WTC11 (cell line): ENCODE measurements at regions not wholly inside any gene's neighbourhood (a gene's known extent, or its start where the extent isn't known, plus 50 kb on each side); places are given as distances from the start of the nearest gene placed in this dataset.

Experiments
- ATF2 ChIP-seq: sonication (generic); formaldehyde crosslinking; IDR thresholded peaks from 2 replicates; pipeline ENCODE4 v1.8.1; 2022; ENCODE audit warnings: low read depth, missing genetic modification reagents, borderline replicate concordance
- CBFB ChIP-seq: sonication (generic); formaldehyde crosslinking; IDR thresholded peaks from 2 replicates; pipeline ENCODE4 v1.8.1; 2022; ENCODE audit warnings: mild to moderate bottlenecking, low read depth, missing genetic modification reagents
- CDX4 ChIP-seq: fragments of 250-450 bp; sonication (Bioruptor Pico); IDR thresholded peaks from 2 replicates; pipeline ENCODE4 v1.9.0; 2021; ENCODE audit warnings: moderate library complexity, mild to moderate bottlenecking, inconsistent platforms, borderline replicate concordance
- CTCF ChIP-seq: fragments of 200-600 bp; IDR thresholded peaks from 2 replicates; pipeline ENCODE4 v1.8.0; 2022; ENCODE audit warnings: antibody characterized with exemption
- ESRRA ChIP-seq: sonication (generic); formaldehyde crosslinking; IDR thresholded peaks from 2 replicates; pipeline ENCODE4 v1.8.1; 2022; ENCODE audit warnings: mild to moderate bottlenecking, missing genetic modification reagents, borderline replicate concordance
- FOXJ3 ChIP-seq: sonication (generic); formaldehyde crosslinking; IDR thresholded peaks from 2 replicates; pipeline ENCODE4 v1.9.0; 2021; ENCODE audit warnings: missing genetic modification reagents, mild to moderate bottlenecking, borderline replicate concordance
- FOXK1 ChIP-seq: sonication (generic); formaldehyde crosslinking; IDR thresholded peaks from 2 replicates; pipeline ENCODE4 v1.8.0; 2022; ENCODE audit warnings: mild to moderate bottlenecking, moderate library complexity, missing genetic modification reagents
- HMGXB4 ChIP-seq: sonication (generic); formaldehyde crosslinking; IDR thresholded peaks from 2 replicates; pipeline ENCODE4 v1.8.1; 2023; ENCODE audit warnings: mild to moderate bottlenecking, moderate library complexity, missing genetic modification reagents
- JUN ChIP-seq: sonication (generic); formaldehyde crosslinking; IDR thresholded peaks from 2 replicates; pipeline ENCODE4 v1.8.0; 2023; ENCODE audit warnings: mild to moderate bottlenecking, missing genetic modification reagents
- MAX ChIP-seq: sonication (generic); formaldehyde crosslinking; IDR thresholded peaks from 2 replicates; pipeline ENCODE4 v1.8.0; 2022; ENCODE audit warnings: mild to moderate bottlenecking, missing genetic modification reagents
- NFYB ChIP-seq: sonication (generic); formaldehyde crosslinking; conservative IDR thresholded peaks from 2 replicates; pipeline ENCODE4 v1.8.0; 2022; ENCODE audit warnings: low read depth, missing genetic modification reagents
- RELA ChIP-seq: sonication (generic); formaldehyde crosslinking; IDR thresholded peaks from 2 replicates; pipeline ENCODE4 v1.8.1; 2022; ENCODE audit warnings: missing genetic modification reagents, mild to moderate bottlenecking, borderline replicate concordance

GRCh38 chr5:62183727-62184126, 122.3 kb upstream of the KIF2A start:
- no peak for TF ChIP-seq MAX (CRISPR knock-in tag)
- TF ChIP-seq ATF2 (CRISPR knock-in tag), result no peak
- no peak for TF ChIP-seq FOXJ3 (CRISPR knock-in tag)
- no peak for TF ChIP-seq ESRRA (CRISPR knock-in tag)
- no peak for TF ChIP-seq CBFB (CRISPR knock-in tag)
- TF ChIP-seq CTCF, result no peak
- TF ChIP-seq JUN (CRISPR knock-in tag), result no peak
- no peak for TF ChIP-seq FOXK1 (CRISPR knock-in tag)
- no peak for TF ChIP-seq CDX4 (CRISPR knock-in tag)
- no peak for TF ChIP-seq RELA (CRISPR knock-in tag)
- TF ChIP-seq HMGXB4 (CRISPR knock-in tag), result no peak
- TF ChIP-seq NFYB, result no peak
